Rectal smooth muscle tissue (tissue), 1 donor: ENCODE measurements at regions not wholly inside any gene's neighbourhood (a gene's known extent, or its start where the extent isn't known, plus 50 kb on each side); places are given as distances from the start of the nearest gene placed in this dataset.

ENCODE experiments used
- H3K27ac ChIP-seq: one replicate; pipeline ENCODE4 v1.7.0; 2013; ENCODE audit warnings: low read depth, low read length, inconsistent platforms
- H3K27me3 ChIP-seq: one replicate; pipeline ENCODE4 v1.7.0; 2013; ENCODE audit warnings: low read length; ENCODE audit not compliant: control insufficient read depth, insufficient read depth
- H3K36me3 ChIP-seq: one replicate; pipeline ENCODE4 v1.7.0; 2013; ENCODE audit warnings: low read length; ENCODE audit not compliant: control insufficient read depth, insufficient read depth
- H3K4me1 ChIP-seq: one replicate; pipeline ENCODE4 v1.7.0; 2013; ENCODE audit warnings: low read length; ENCODE audit not compliant: control insufficient read depth, insufficient read depth
- H3K4me3 ChIP-seq: one replicate; pipeline ENCODE4 v1.7.0; 2013; ENCODE audit warnings: low read length
- H3K9ac ChIP-seq: one replicate; pipeline ENCODE4 v1.7.0; 2013; ENCODE audit warnings: low read length

- Histone ChIP-seq H3K27ac (no peak overlapping the region), H3K27me3 (no peaks in the 10 kb centered on the region), H3K4me3 (no peak overlapping the region), H3K36me3 (no peaks in the 10 kb centered on the region), H3K4me1 (no peaks in the 10 kb centered on the region), H3K9ac (no peak overlapping the region)
Measured at GRCh38 chr10:15462253-15462897, 91.3 kb upstream of the FAM171A1 start.

- no peak overlapping the region for H3K27ac ChIP-seq
- H3K4me3 ChIP-seq: no peak overlapping the region
- H3K9ac ChIP-seq: no peak overlapping the region
Measured at GRCh38 chr10:15461353-15462108, 90.4 kb upstream of the FAM171A1 start.

GRCh38 chr10:15460661-15461060 lies 89.6 kb upstream of the FAM171A1 start:
- Histone ChIP-seq H3K27ac (no peak overlapping the region), H3K9ac (no peak overlapping the region), H3K4me1 (no peaks in the 10 kb centered on the region), H3K4me3 (no peak overlapping the region), H3K27me3 (no peaks in the 10 kb centered on the region), H3K36me3 (no peaks in the 10 kb centered on the region)

More at GRCh38 chr10:15461353-15462108, 90.4 kb upstream of the FAM171A1 start:
- Histone ChIP-seq H3K4me1 (no peaks in the 10 kb centered on the region), H3K27me3 (no peaks in the 10 kb centered on the region), H3K36me3 (no peaks in the 10 kb centered on the region)

- no peaks in the 10 kb centered on the region for H3K4me1 ChIP-seq
- H3K27me3 ChIP-seq: no peaks in the 10 kb centered on the region
- H3K4me3 ChIP-seq: no peak overlapping the region
- H3K27ac ChIP-seq: no peak overlapping the region
- H3K36me3 ChIP-seq: no peaks in the 10 kb centered on the region
- no peak overlapping the region for H3K9ac ChIP-seq
Measured at GRCh38 chr10:15459218-15459617, 88.1 kb upstream of the FAM171A1 start.

DNA sequence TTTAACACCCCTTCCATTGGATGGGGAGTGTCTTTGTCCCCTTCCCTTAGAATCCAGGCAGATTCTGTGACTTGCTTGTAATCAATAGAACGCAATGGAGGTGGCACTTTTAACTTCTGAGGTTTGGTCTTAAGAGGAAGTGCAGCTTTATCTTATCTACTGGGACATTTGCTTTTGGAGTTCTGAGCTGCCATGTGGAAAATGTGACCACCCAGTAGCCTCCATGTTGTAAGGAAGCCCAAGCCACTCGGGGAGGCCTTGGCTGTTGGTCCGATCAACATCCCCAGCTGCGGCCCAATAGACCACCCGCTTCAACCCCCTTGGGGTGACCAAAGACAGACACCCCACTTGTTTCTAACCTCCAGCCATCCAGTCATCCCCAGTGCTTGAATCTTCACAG lies 86.3 kb upstream of the FAM171A1 start:
- Histone ChIP-seq H3K9ac (no peak overlapping the region), H3K4me3 (no peak overlapping the region), H3K4me1 (no peaks in the 10 kb centered on the region), H3K27me3 (no peaks in the 10 kb centered on the region), H3K27ac (no peak overlapping the region), H3K36me3 (no peaks in the 10 kb centered on the region)

- no peak overlapping the region for H3K27ac ChIP-seq
- no peaks in the 10 kb centered on the region for H3K4me1 ChIP-seq
- H3K36me3 ChIP-seq: no peaks in the 10 kb centered on the region
- H3K4me3 ChIP-seq: no peak overlapping the region
- no peaks in the 10 kb centered on the region for H3K27me3 ChIP-seq
- no peak overlapping the region for H3K9ac ChIP-seq
Measured at GRCh38 chr10:15455456-15455855, 84.4 kb upstream of the FAM171A1 start.

GRCh38 chr10:15453926-15454325 lies 82.8 kb upstream of the FAM171A1 start:
- H3K36me3 ChIP-seq: no peaks in the 10 kb centered on the region
- no peaks in the 10 kb centered on the region for H3K27me3 ChIP-seq
- no peak overlapping the region for H3K27ac ChIP-seq
- H3K9ac ChIP-seq: no peak overlapping the region
- no peak overlapping the region for H3K4me3 ChIP-seq
- H3K4me1 ChIP-seq: no peaks in the 10 kb centered on the region

DNA sequence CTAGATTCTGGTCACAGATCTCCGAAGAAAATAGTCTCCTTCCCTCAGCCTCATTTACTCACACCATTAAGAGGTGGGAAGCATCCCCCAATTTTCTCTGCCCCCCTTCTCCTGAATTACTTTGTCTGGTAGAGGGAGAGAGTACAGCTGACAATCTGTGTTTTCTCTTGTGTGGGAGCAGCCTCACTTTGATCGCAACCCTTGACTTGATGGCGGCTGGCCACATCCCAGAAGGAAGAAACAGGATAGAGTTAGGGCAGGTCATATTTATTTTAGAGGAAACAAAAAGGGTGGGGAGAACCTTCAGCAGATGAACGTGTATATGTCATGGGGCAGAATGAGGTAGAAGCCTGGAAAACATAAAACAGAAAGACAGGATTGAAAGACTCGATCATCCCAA lies 82.4 kb upstream of the FAM171A1 start:
- Histone ChIP-seq H3K27me3 (no peaks in the 10 kb centered on the region), H3K36me3 (no peaks in the 10 kb centered on the region), H3K27ac (no peak overlapping the region), H3K4me3 (no peak overlapping the region), H3K9ac (no peak overlapping the region), H3K4me1 (no peaks in the 10 kb centered on the region)

DNA sequence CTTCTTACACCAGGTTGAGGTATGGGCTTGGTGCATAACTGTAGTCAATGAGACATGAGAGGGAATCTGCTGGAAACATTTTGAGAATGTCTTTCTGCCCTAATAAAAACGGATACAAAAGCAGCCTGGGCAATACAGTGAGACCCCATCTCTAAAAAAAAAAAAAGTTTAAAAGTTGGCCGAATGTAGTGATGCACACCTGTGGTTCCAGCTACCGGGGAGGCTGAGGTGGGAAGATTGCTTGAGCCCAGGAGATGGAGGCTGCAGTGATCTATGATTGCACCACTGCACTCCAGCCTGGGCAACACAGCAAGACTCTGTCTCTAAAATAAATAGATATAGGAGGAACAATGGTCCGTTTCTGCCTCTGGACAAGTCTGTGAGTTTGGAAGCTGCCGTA lies 81.5 kb upstream of the FAM171A1 start:
- no peak overlapping the region for H3K4me3 ChIP-seq
- H3K27ac ChIP-seq: no peak overlapping the region
- no peaks in the 10 kb centered on the region for H3K27me3 ChIP-seq
- H3K36me3 ChIP-seq: no peaks in the 10 kb centered on the region
- no peaks in the 10 kb centered on the region for H3K4me1 ChIP-seq
- H3K9ac ChIP-seq: no peak overlapping the region

DNA sequence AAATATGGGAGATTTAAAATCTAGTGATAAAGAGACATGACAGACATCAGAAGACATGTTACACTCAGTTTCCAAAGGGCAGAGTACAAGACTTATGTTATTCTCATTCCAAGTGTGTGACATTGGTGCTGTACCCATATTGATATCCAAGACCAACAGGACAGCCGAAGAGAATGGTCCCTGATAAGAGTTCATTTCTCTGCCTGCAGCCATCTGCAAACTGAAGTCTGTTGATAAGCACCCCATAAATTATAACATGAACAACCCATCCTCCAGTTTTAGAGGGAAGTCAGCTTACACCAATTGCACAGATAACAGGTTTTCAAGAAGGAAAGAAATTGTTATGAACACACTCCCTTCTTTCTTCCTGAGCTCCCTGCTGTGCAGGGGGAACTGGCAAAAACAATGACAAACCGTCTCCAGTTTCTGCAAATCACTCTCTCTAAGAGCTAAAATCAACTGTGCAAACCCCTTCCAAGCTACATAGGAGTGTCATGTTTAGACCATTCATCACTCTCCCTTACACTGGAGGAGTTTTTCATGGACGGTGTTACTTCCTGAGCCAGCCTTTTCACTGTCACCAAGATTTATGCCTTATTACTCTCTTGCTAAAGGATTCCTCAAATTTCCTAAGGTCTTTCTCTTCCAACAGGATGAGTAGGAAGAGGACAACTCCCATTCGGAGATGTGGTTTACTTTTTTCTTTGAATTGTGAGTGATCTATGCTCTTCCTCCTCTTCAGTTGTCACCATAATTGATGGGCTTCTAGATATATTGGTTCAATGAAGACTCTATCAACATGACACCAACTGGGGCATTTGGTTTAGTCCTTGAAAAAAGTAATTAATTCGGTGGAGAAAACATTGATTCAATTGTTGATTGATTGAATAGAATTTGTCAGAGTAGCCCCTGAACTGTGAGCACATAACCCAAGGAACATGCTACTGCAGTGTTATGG lies 80.3 kb upstream of the FAM171A1 start:
- Histone ChIP-seq H3K27ac (no peak overlapping the region), H3K4me1 (no peaks in the 10 kb centered on the region), H3K27me3 (no peaks in the 10 kb centered on the region), H3K9ac (no peak overlapping the region), H3K36me3 (no peaks in the 10 kb centered on the region), H3K4me3 (no peak overlapping the region)

DNA sequence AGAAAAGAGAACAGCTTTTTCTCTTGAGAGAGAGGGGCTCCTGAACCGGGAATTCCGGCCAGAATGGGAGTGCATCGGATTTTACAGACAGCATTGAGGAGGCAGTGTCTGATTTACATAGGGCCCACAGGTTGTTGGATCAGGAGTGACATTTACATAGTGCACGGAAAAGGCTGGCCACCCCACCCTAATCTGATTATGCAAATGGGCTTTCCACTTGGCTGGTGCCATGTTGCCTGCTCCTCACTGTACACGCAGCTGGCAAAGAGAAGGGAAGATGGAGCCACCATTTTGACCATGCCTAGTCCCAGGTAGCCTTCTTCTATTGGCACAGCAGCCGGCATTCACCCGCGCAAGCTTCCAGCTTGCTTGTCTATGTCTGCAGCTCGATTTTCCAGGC lies 77.5 kb upstream of the FAM171A1 start:
- Histone ChIP-seq H3K4me3 (no peak overlapping the region), H3K27ac (no peak overlapping the region), H3K27me3 (no peaks in the 10 kb centered on the region), H3K9ac (no peak overlapping the region), H3K36me3 (no peaks in the 10 kb centered on the region), H3K4me1 (no peaks in the 10 kb centered on the region)

- Histone ChIP-seq H3K27ac (no peak overlapping the region), H3K36me3 (no peaks in the 10 kb centered on the region), H3K4me3 (no peak overlapping the region), H3K27me3 (no peaks in the 10 kb centered on the region), H3K4me1 (no peaks in the 10 kb centered on the region), H3K9ac (no peak overlapping the region)
Measured at GRCh38 chr10:15445006-15445390, 73.9 kb upstream of the FAM171A1 start.
